Mesenchymal stem cell (in vitro differentiated cells and primary cell): ENCODE measurements at regions not wholly inside any gene's neighbourhood (a gene's known extent, or its start where the extent isn't known, plus 50 kb on each side); places are given as distances from the start of the nearest gene placed in this dataset.
"Not testable (repeated sequence)": the region's sequence is repeated elsewhere in the genome, so short reads cannot be mapped to it uniquely, and the experiment has no call there.

Source experiments
- DNase-seq: peaks from one replicate; pipeline ENCODE4 v3.0.0-alpha.2; 2013
- H2AFZ ChIP-seq: one replicate; pipeline ENCODE4 v1.6.1; 2013; ENCODE audit warnings: low read depth, mild to moderate bottlenecking, control low read depth, inconsistent platforms, low read length, moderate library complexity
- H2AK5ac ChIP-seq: 2 replicates; pipeline ENCODE4 v1.6.1; 2013; ENCODE audit warnings: low read length, moderate library complexity, mild to moderate bottlenecking, inconsistent platforms; ENCODE audit not compliant: severe bottlenecking
- H2BK120ac ChIP-seq: one replicate; pipeline ENCODE4 v1.6.1; 2013; ENCODE audit warnings: low read depth, mild to moderate bottlenecking, inconsistent platforms, low read length, moderate library complexity
- H2BK12ac ChIP-seq, 2 experiments: one replicate each; pipeline ENCODE4 v1.6.1; 2013; ENCODE audit warnings: inconsistent platforms in 2 of 2, low read length in 2 of 2, mild to moderate bottlenecking in 2 of 2, moderate library complexity in 2 of 2, control low read depth in 1 of 2
- H2BK15ac ChIP-seq: one replicate; pipeline ENCODE4 v1.6.1; 2013; ENCODE audit warnings: mild to moderate bottlenecking, low read depth, inconsistent platforms; ENCODE audit not compliant: poor library complexity, severe bottlenecking
- H2BK5ac ChIP-seq: 2 replicates; pipeline ENCODE4 v1.6.1; 2013; ENCODE audit warnings: low read depth, mild to moderate bottlenecking, low read length, control low read depth, inconsistent platforms; ENCODE audit not compliant: poor library complexity, severe bottlenecking
- H3K14ac ChIP-seq, 2 experiments: one replicate each; pipeline ENCODE4 v1.6.1; 2013; ENCODE audit warnings: inconsistent platforms in 2 of 2, low read length in 2 of 2, control low read depth in 1 of 2, mild to moderate bottlenecking in 1 of 2, moderate library complexity in 1 of 2
- H3K18ac ChIP-seq, 2 experiments: one replicate each; pipeline ENCODE4 v1.6.1; 2013; ENCODE audit warnings: inconsistent platforms in 2 of 2, low read length in 2 of 2, control low read depth in 1 of 2, low read depth in 1 of 2, mild to moderate bottlenecking in 1 of 2
- H3K23ac ChIP-seq, 2 experiments: one replicate each; pipeline ENCODE4 v1.6.1; 2013; ENCODE audit warnings: inconsistent platforms in 2 of 2, low read length in 2 of 2, mild to moderate bottlenecking in 2 of 2, moderate library complexity in 2 of 2, control low read depth in 1 of 2
- H3K27ac ChIP-seq: 2 replicates; pipeline ENCODE4 v1.5.1; 2013; ENCODE audit warnings: mild to moderate bottlenecking, moderate library complexity, low read length, control low read depth, inconsistent platforms; ENCODE audit not compliant: poor library complexity, severe bottlenecking
- H3K27me3 ChIP-seq, 2 experiments: 2 replicates each; pipeline versions ENCODE4 v1.6.1 to v1.7.0; 2013; ENCODE audit warnings: low read length in 2 of 2, mild to moderate bottlenecking in 2 of 2, moderate library complexity in 2 of 2, control low read depth in 1 of 2, inconsistent platforms in 1 of 2; ENCODE audit not compliant: control insufficient read depth in 1 of 2, insufficient read depth in 1 of 2
- H3K36me3 ChIP-seq, 2 experiments: 2 replicates each; pipeline versions ENCODE4 v1.6.1 to v1.7.0; 2013; ENCODE audit warnings: low read length in 2 of 2, control low read depth in 1 of 2, inconsistent platforms in 1 of 2, low read depth in 1 of 2, mild to moderate bottlenecking in 1 of 2; ENCODE audit not compliant: insufficient read depth in 2 of 2, control insufficient read depth in 1 of 2
- H3K4ac ChIP-seq, 2 experiments: one replicate each; pipeline ENCODE4 v1.6.1; 2013; ENCODE audit warnings: inconsistent platforms in 2 of 2, low read length in 2 of 2, mild to moderate bottlenecking in 2 of 2, moderate library complexity in 2 of 2, control low read depth in 1 of 2, low read depth in 1 of 2
- H3K4me1 ChIP-seq: 2 replicates; pipeline ENCODE4 v1.6.1; 2013; ENCODE audit warnings: low read depth, low read length, control low read depth; ENCODE audit not compliant: control insufficient read depth, insufficient read depth
- H3K4me2 ChIP-seq: 2 replicates; pipeline ENCODE4 v1.6.1; 2013; ENCODE audit warnings: low read length, mild to moderate bottlenecking, inconsistent platforms; ENCODE audit not compliant: poor library complexity, severe bottlenecking
- H3K4me3 ChIP-seq, 2 experiments: 2 replicates each; pipeline versions ENCODE4 v1.5.1 to v1.7.0; 2013; ENCODE audit warnings: low read length in 2 of 2, mild to moderate bottlenecking in 2 of 2, control low read depth in 1 of 2, low read depth in 1 of 2; ENCODE audit not compliant: insufficient read depth in 1 of 2
- H3K79me1 ChIP-seq: replicated peaks from 2 replicates; pipeline ENCODE4 v1.6.1; 2013; ENCODE audit warnings: mild to moderate bottlenecking, control low read depth, low read length, inconsistent platforms; ENCODE audit not compliant: poor library complexity, severe bottlenecking
- H3K9ac ChIP-seq: 2 replicates; pipeline ENCODE4 v1.7.0; 2013; ENCODE audit warnings: mild to moderate bottlenecking, low read length, moderate library complexity
- H3K9me3 ChIP-seq: 2 replicates; pipeline ENCODE4 v1.7.0; 2013; ENCODE audit warnings: mild to moderate bottlenecking, low read length; ENCODE audit not compliant: control insufficient read depth
- H4K8ac ChIP-seq: one replicate; pipeline ENCODE4 v1.6.1; 2013; ENCODE audit warnings: inconsistent platforms, mild to moderate bottlenecking, low read length, moderate library complexity
- H4K91ac ChIP-seq: one replicate; pipeline ENCODE4 v1.6.1; 2013; ENCODE audit warnings: mild to moderate bottlenecking, low read length, inconsistent platforms
- WGBS: methylation state at CpG from one replicate; pipeline ENCODE4 v1.1.7; 2013; ENCODE audit warnings: mixed read lengths; 5-methylcytosine and 5-hydroxymethylcytosine counted together

GRCh38 chr2:236375973-236376476 lies 111.8 kb upstream of the ASB18 start:
- 84% methylated on average over 5 of the region's 5 CpGs for WGBS
- no peak overlapping the region for H4K91ac ChIP-seq

DNA sequence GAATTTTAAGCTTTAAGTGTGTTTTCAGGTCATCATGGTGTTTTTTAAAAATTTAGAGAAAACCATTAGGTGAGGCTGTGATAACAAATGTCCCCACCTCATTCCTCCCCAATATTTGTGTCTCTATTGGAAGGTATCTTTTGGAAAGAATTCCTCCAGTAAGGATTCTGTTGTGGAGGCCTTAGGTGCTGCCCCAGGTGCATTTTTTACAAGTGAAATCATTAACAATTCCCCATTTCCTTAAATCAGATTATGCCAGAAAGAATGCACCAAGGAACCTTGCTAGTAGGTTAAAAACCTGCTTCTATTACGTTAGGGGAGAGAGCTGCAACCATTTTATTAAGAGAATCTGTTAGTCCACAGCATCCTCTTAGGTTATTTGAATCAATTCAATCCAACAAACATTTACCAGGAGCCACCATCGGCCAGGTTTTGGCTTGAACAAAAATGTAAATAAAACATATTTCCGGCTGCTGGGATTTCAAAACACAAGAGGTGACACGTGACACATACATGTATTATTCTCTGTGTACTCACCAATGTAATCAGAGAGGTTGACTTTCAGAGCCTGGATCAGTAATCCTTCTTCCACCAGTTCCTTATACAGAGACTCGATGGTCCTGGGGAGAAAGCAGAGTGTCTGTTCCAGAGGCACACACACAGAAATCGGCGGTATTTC lies 112.5 kb upstream of the ASB18 start:
- Histone ChIP-seq H3K4ac (no peak overlapping the region), H4K91ac (no peak overlapping the region), H3K4me1 (no peaks in the 10 kb centered on the region), H3K9me3 (no peaks in the 10 kb centered on the region), H3K27ac (no peak overlapping the region), H3K14ac (no peak overlapping the region), H4K8ac (no peak overlapping the region), H3K9ac (no peak overlapping the region), H3K4me3 (no peak overlapping the region), H2BK120ac (no peak overlapping the region), H2AK5ac (no peak overlapping the region), H2AFZ (no peak overlapping the region), H3K79me1 (no peaks in the 10 kb centered on the region), H2BK5ac (no peak overlapping the region), H3K36me3 (no peaks in the 10 kb centered on the region), H2BK12ac (no peak overlapping the region), H3K4me2 (no peak overlapping the region), H3K23ac (no peak overlapping the region), H3K27me3 (peaks cover 0 to 19% of the 10 kb centered on the region in 2 experiments), H3K18ac (no peak overlapping the region), H2BK15ac (no peak overlapping the region)
- 80% methylated on average over 5 of the region's 7 CpGs for WGBS
- DNase-seq: no peak

More at GRCh38 chr2:236375973-236376476, 111.8 kb upstream of the ASB18 start:
- H2AK5ac ChIP-seq: no peak overlapping the region
- H3K4ac ChIP-seq: no peak overlapping the region
- no peak overlapping the region for H3K18ac ChIP-seq
- no peak for DNase-seq
- H3K27ac ChIP-seq: no peak overlapping the region
- H3K4me2 ChIP-seq: no peak overlapping the region
- H2AFZ ChIP-seq: no peak overlapping the region
- no peak overlapping the region for H3K9ac ChIP-seq
- no peaks in the 10 kb centered on the region for H3K79me1 ChIP-seq
- H2BK120ac ChIP-seq: no peak overlapping the region
- H3K27me3 ChIP-seq: peaks cover 4 to 25% of the 10 kb centered on the region in 2 experiments
- H4K8ac ChIP-seq: no peak overlapping the region
- H3K14ac ChIP-seq: no peak overlapping the region
- no peak overlapping the region for H3K4me3 ChIP-seq
- no peak overlapping the region for H2BK12ac ChIP-seq
- H3K9me3 ChIP-seq: no peaks in the 10 kb centered on the region
- no peak overlapping the region for H3K23ac ChIP-seq
- H3K4me1 ChIP-seq: no peaks in the 10 kb centered on the region
- no peaks in the 10 kb centered on the region for H3K36me3 ChIP-seq
- no peak overlapping the region for H2BK5ac ChIP-seq
- H2BK15ac ChIP-seq: no peak overlapping the region

DNA sequence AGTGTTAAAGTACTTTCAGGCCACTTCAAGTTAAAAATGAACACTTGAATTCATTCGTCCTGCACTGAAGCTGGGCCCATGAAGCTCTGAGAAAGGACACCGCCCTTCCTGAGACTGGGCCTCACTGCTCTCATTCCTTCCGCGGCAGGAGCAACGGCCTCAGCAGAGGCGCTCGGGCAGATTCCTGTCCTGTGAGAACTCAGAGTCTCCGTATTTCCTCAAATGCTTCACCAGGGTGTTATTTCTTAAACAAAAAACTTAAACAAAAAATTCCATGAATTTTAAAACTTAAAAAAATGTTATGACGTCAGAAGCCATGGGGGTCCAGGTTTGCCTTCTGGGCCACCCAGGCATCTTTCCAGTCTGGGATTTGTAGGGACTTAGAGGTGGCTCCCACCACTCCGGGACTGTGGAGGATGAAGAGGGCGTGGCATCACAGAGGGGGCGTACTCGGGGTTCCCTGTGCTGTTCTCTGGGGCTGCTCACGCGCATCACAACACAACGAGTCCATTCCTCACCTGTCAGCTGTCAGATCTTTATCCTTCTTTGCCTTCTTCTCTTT lies 115.9 kb upstream of the ASB18 start:
- Histone ChIP-seq H3K4me2 (no peak overlapping the region), H3K36me3 (no peaks in the 10 kb centered on the region), H3K9me3 (no peaks in the 10 kb centered on the region), H3K4ac (no peak overlapping the region), H2BK5ac (no peak overlapping the region), H3K9ac (no peak overlapping the region), H3K27ac (no peak overlapping the region), H2AK5ac (no peak overlapping the region), H3K4me3 (no peak overlapping the region), H3K27me3 (peaks cover 0 to 12% of the 10 kb centered on the region in 2 experiments), H2BK12ac (no peak overlapping the region), H3K18ac (no peak overlapping the region), H3K14ac (no peak overlapping the region), H3K4me1 (no peaks in the 10 kb centered on the region), H4K8ac (no peak overlapping the region), H3K23ac (no peak overlapping the region), H3K79me1 (no peaks in the 10 kb centered on the region), H2BK15ac (no peak overlapping the region), H2BK120ac (no peak overlapping the region), H4K91ac (no peak overlapping the region), H2AFZ (no peak overlapping the region)
- 93% methylated on average over 16 of the region's 16 CpGs for WGBS
- no peak for DNase-seq

DNA sequence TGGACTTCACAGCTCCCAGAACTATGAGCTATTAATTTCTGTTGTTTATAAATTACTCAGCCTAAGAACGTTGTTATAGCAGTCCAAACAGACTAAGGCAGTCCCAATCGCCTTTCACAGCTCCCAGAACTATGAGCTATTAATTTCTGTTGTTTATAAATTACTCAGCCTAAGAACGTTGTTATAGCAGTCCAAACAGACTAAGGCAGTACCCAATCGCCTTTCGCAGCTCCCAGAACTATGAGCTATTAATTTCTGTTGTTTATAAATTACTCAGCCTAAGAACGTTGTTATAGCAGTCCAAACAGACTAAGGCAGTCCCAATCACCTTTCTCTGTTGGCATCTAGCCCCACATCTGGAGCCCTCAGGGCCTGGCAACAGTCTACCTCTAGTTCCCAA lies 117.0 kb upstream of the ASB18 start:
- H3K9ac ChIP-seq, H3K36me3 ChIP-seq, H2BK12ac ChIP-seq, H3K4me2 ChIP-seq, H2BK120ac ChIP-seq, H3K4ac ChIP-seq, H3K18ac ChIP-seq, H2AK5ac ChIP-seq, H3K27ac ChIP-seq, H3K79me1 ChIP-seq, H2BK15ac ChIP-seq, H3K4me1 ChIP-seq, H2BK5ac ChIP-seq, H3K4me3 ChIP-seq, H4K8ac ChIP-seq, H3K23ac ChIP-seq, H2AFZ ChIP-seq, DNase-seq, H3K14ac ChIP-seq, H4K91ac ChIP-seq, H3K9me3 ChIP-seq: not testable (repeated sequence)
- 78% methylated on average over 3 of the region's 6 CpGs for WGBS
- H3K27me3 ChIP-seq: peaks cover 0 to 12% of the 10 kb centered on the region in 2 experiments
